Lung (tissue), 11 donors: ENCODE measurements at regions not wholly inside any gene's neighbourhood (a gene's known extent, or its start where the extent isn't known, plus 50 kb on each side); places are given as distances from the start of the nearest gene placed in this dataset.

Experiments
- ATAC-seq: fragments of 200-7000 bp; cut with Tn5 transposase; one replicate; pipeline ENCODE4 v1.9.1; 2020; ENCODE audit warnings: moderate number of reproducible peaks; ENCODE audit not compliant: insufficient read depth, low FRiP score
- DNase-seq, 3 donors: peaks; one replicate each; pipeline ENCODE4 v3.0.0-alpha.2; 2013 to 2017
- H3K27ac ChIP-seq, 2 donors: one replicate each; pipeline ENCODE4 v1.5.1; 2013; ENCODE audit warnings: mild to moderate bottlenecking in 2 of 2, moderate library complexity in 2 of 2, control low read depth in 1 of 2, inconsistent platforms in 1 of 2, low read depth in 1 of 2, low read length in 1 of 2
- H3K27me3 ChIP-seq, 3 donors: one replicate each; pipeline ENCODE4 v1.5.1; 2013; ENCODE audit warnings: low read length in 2 of 3; ENCODE audit not compliant: control insufficient read depth in 3 of 3, insufficient read depth in 3 of 3
- H3K36me3 ChIP-seq, 4 donors: one replicate each; pipeline ENCODE4 v1.5.1; 2013; ENCODE audit warnings: low read length in 4 of 4, mild to moderate bottlenecking in 1 of 4, moderate library complexity in 1 of 4; ENCODE audit not compliant: control insufficient read depth in 4 of 4, insufficient read depth in 4 of 4
- H3K4me1 ChIP-seq, 5 donors: one replicate each; pipeline ENCODE4 v1.5.1; 2013; ENCODE audit warnings: low read length in 5 of 5, mild to moderate bottlenecking in 2 of 5, moderate library complexity in 1 of 5; ENCODE audit not compliant: control insufficient read depth in 5 of 5, insufficient read depth in 5 of 5
- H3K4me3 ChIP-seq: one replicate; pipeline ENCODE4 v1.5.1; 2013; ENCODE audit warnings: mild to moderate bottlenecking, control low read depth, moderate library complexity
- H3K9ac ChIP-seq, 2 donors: one replicate each; pipeline ENCODE4 v1.5.1; 2013; ENCODE audit warnings: low read length in 2 of 2, control low read depth in 1 of 2; ENCODE audit not compliant: insufficient read depth in 1 of 2
- H3K9me3 ChIP-seq, 4 donors: one replicate each; pipeline ENCODE4 v1.5.1; 2013; ENCODE audit warnings: low read length in 3 of 4, mild to moderate bottlenecking in 1 of 4, moderate library complexity in 1 of 4; ENCODE audit not compliant: control insufficient read depth in 4 of 4, insufficient read depth in 3 of 4
- CTCF ChIP-seq: IDR thresholded peaks from 2 replicates; pipeline ENCODE4 v1.5.1; 2012; ENCODE audit warnings: mild to moderate bottlenecking; ENCODE audit errors: control extremely low read depth, extremely low read depth
- WGBS, 2 donors: extraction: QIAGEN DNeasy Blood & Tissue Kit; methylation state at CpG; one replicate each; pipeline ENCODE4 v1.1.7; 2013; 5-methylcytosine and 5-hydroxymethylcytosine counted together
- donor health status: control.
- donor health status: control.
- donor health status: Bipolar disorder and iron deficiency.
- donor health status: healthy.
- donor health status: DM: yes; HTN: yes; CAD: no.

GRCh38 chr1:209106861-209107260 lies 476.7 kb upstream of the CAMK1G start:
- no peak overlapping the region for H3K4me3 ChIP-seq
- WGBS, 2 donors = 83 to 89% methylated on average over 4 of the region's 4 CpGs
- H3K9ac ChIP-seq = no peak overlapping the region
- no peaks in the 10 kb centered on the region for H3K9me3 ChIP-seq
- no peaks in the 10 kb centered on the region for H3K27me3 ChIP-seq
- H3K27ac ChIP-seq = no peak overlapping the region
- DNase-seq (no peak), ATAC-seq (no peak)
- H3K36me3 ChIP-seq = no peaks in the 10 kb centered on the region
- H3K4me1 ChIP-seq = peaks cover 0 to 3% (median 0%) of the 10 kb centered on the region in 5 donors
- TF ChIP-seq CTCF = no peak

DNA sequence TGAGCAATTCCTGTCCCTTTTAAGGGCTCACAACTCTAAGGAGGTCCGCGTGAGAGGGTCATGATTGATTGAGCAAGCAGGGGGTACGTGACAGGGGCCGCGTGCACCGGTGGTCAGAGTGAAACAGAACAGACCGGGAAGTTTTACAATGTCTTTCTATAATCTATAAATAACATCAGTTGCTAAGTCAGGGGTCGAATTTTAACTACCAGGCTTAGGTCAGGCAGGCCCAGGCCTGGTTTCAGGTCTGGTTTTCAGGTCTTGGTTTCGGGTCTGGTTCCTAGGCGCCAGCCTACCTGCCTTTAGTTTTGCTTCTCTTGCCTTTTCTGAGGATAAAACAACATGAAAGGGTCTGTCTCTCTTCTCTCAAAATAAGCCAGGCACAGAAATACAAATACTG lies 476.0 kb upstream of the CAMK1G start:
- peaks cover 0 to 3% (median 0%) of the 10 kb centered on the region in 5 donors for H3K4me1 ChIP-seq
- ATAC-seq (no peak), DNase-seq (no peak)
- no peaks in the 10 kb centered on the region for H3K9me3 ChIP-seq
- H3K4me3 ChIP-seq = no peak overlapping the region
- 85 to 89% methylated on average over 10 of the region's 10 CpGs for WGBS, 2 donors
- no peak overlapping the region for H3K9ac ChIP-seq
- no peaks in the 10 kb centered on the region for H3K36me3 ChIP-seq
- H3K27ac ChIP-seq = no peak overlapping the region
- no peak for TF ChIP-seq CTCF
- H3K27me3 ChIP-seq = peaks cover 0 to 3% (median 0%) of the 10 kb centered on the region in 3 donors

DNA sequence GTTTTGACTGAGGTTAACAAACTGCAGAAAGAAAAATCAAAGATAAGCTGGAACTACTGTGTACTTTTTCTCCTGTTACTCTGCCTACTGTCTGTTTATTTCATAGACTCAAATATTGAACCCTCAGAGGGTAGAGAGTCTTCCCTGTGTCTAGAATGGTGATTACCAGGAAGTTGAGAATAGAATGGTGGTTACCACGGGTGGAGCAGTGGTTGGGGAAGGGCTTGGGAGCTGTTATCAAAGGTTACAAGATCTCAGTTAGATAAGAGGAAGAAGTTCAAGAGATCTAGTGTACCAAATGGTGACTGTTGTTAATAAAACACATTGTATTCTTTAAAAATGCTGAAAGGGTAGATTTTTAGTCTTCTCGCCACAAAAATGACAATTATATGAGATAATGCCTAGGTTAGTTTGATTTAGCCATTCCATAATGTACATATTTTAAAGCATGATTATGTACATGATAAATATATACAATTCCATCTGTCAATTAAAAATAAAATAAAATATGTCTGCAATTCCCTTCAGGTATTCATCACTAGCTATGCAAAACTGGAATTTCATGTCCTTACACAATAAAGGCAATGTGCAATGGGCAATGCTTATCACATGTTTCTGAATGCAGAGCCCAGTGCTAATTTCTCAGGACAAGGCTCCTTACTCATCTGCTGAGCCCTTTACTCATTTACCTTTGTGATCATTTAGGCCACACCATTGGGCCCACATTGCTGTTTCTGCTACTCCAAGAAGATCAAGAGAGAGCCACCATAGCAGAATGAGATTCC lies 474.3 kb upstream of the CAMK1G start:
- no peaks in the 10 kb centered on the region for H3K36me3 ChIP-seq

More for the DNA sequence above, 474.3 kb upstream of the CAMK1G start:
- no peak for DNase-seq
- TF ChIP-seq CTCF = no peak
- H3K4me1 ChIP-seq = peaks cover 0 to 3% (median 0%) of the 10 kb centered on the region in 5 donors
- H3K4me3 ChIP-seq = no peak overlapping the region
- H3K27ac ChIP-seq = no peak overlapping the region
- no peaks in the 10 kb centered on the region for H3K9me3 ChIP-seq
- no peak overlapping the region for H3K9ac ChIP-seq
- H3K27me3 ChIP-seq = peaks cover 0 to 3% (median 0%) of the 10 kb centered on the region in 3 donors
- 57 to 67% methylated on average over 2 of the region's 2 CpGs for WGBS, 2 donors
- no peak for ATAC-seq
